Mucosa of stomach (tissue), 1 donor: ENCODE measurements at regions not wholly inside any gene's neighbourhood (a gene's known extent, or its start where the extent isn't known, plus 50 kb on each side); places are given as distances from the start of the nearest gene placed in this dataset.
"Not testable (repeated sequence)": the region's sequence is repeated elsewhere in the genome, so short reads cannot be mapped to it uniquely, and the experiment has no call there.

Experiments used
- H3K27me3 ChIP-seq: one replicate; pipeline ENCODE4 v1.7.0; 2013; ENCODE audit warnings: mild to moderate bottlenecking, low read length; ENCODE audit not compliant: control insufficient read depth, insufficient read depth
- H3K36me3 ChIP-seq: one replicate; pipeline ENCODE4 v1.7.0; 2013; ENCODE audit warnings: low read length; ENCODE audit not compliant: control insufficient read depth, insufficient read depth
- H3K4me1 ChIP-seq: one replicate; pipeline ENCODE4 v1.7.0; 2013; ENCODE audit warnings: mild to moderate bottlenecking, low read length; ENCODE audit not compliant: control insufficient read depth, insufficient read depth
- H3K4me3 ChIP-seq: one replicate; pipeline ENCODE4 v1.7.0; 2013; ENCODE audit warnings: low read length
- H3K9ac ChIP-seq: one replicate; pipeline ENCODE4 v1.7.0; 2013; ENCODE audit warnings: mild to moderate bottlenecking, low read length, moderate library complexity
- H3K9me3 ChIP-seq: one replicate; pipeline ENCODE4 v1.7.0; 2013; ENCODE audit warnings: mild to moderate bottlenecking, low read length, moderate library complexity; ENCODE audit not compliant: control insufficient read depth
- donor health status: Pancreatic carcinoma.

- not testable (repeated sequence) for H3K4me3 ChIP-seq, H3K9ac ChIP-seq, H3K27me3 ChIP-seq, H3K4me1 ChIP-seq, H3K9me3 ChIP-seq, H3K36me3 ChIP-seq
Observed at GRCh38 chr1:143496526-143497373, 475.0 kb downstream of the FAM72C start.
